CD14-positive monocyte (primary cell): ENCODE measurements at regions not wholly inside any gene's neighbourhood (a gene's known extent, or its start where the extent isn't known, plus 50 kb on each side); places are given as distances from the start of the nearest gene placed in this dataset.

Experiments
- DNase-seq, 3 donors: peaks; one replicate each; pipeline ENCODE4 v3.0.0-alpha.2; 2011 to 2022
- H2AFZ ChIP-seq: 2 replicates; pipeline ENCODE4 v1.6.0; 2012; ENCODE audit warnings: mild to moderate bottlenecking, low read depth, low read length, inconsistent platforms; ENCODE audit not compliant: insufficient read depth, poor library complexity, severe bottlenecking
- H3K27ac ChIP-seq, 2 donors: 1 replicate in 1 of 2; 2 replicates in 1 of 2; pipeline ENCODE4 v1.5.1; 2012 to 2013; ENCODE audit warnings: low read length in 2 of 2, control low read depth in 1 of 2, inconsistent platforms in 1 of 2, low read depth in 1 of 2, mild to moderate bottlenecking in 1 of 2
- H3K27me3 ChIP-seq, 2 donors: one replicate each; pipeline versions ENCODE4 v1.6.0 to v1.6.1; 2011 to 2013; ENCODE audit warnings: low read length in 2 of 2; ENCODE audit not compliant: control insufficient read depth in 2 of 2, insufficient read depth in 2 of 2
- H3K36me3 ChIP-seq, 2 donors: replicated peaks in 1 of 2; 1 replicate in 1 of 2; 2 replicates in 1 of 2; pipeline versions ENCODE4 v1.5.1 to v1.6.1; 2012 to 2013; ENCODE audit warnings: low read length in 2 of 2, control low read depth in 1 of 2, inconsistent platforms in 1 of 2, mild to moderate bottlenecking in 1 of 2; ENCODE audit not compliant: insufficient read depth in 2 of 2, control insufficient read depth in 1 of 2
- H3K4me1 ChIP-seq, 2 donors: 1 replicate in 1 of 2; 2 replicates in 1 of 2; pipeline versions ENCODE4 v1.5.1 to v1.6.1; 2012 to 2013; ENCODE audit warnings: low read length in 2 of 2, control low read depth in 1 of 2, inconsistent platforms in 1 of 2, mild to moderate bottlenecking in 1 of 2, moderate library complexity in 1 of 2; ENCODE audit not compliant: insufficient read depth in 2 of 2, control insufficient read depth in 1 of 2
- H3K4me2 ChIP-seq: replicated peaks from 2 replicates; pipeline ENCODE3; 2012; ENCODE audit warnings: low read length, moderate library complexity, mild to moderate bottlenecking; ENCODE audit not compliant: poor library complexity, severe bottlenecking; ENCODE audit errors: extremely low read depth
- H3K4me3 ChIP-seq, 3 experiments: fragments of 200-600 bp in 1 of 3; sonication (generic) in 1 of 3; replicated peaks in 1 of 3; 1 replicate in 2 of 3; 2 replicates in 1 of 3; pipeline ENCODE4 v1.5.1; 2011 to 2013; ENCODE audit warnings: low read length in 3 of 3, mild to moderate bottlenecking in 3 of 3, control low read depth in 2 of 3, low read depth in 2 of 3, inconsistent platforms in 1 of 3, moderate library complexity in 1 of 3
- H3K79me2 ChIP-seq: 2 replicates; pipeline ENCODE4 v1.6.0; 2012; ENCODE audit warnings: mild to moderate bottlenecking, control low read depth, inconsistent platforms, low read length, moderate library complexity; ENCODE audit not compliant: insufficient read depth
- H3K9ac ChIP-seq: 2 replicates; pipeline ENCODE4 v1.6.0; 2017; ENCODE audit warnings: low read length, mild to moderate bottlenecking; ENCODE audit not compliant: insufficient read depth, poor library complexity, severe bottlenecking
- H3K9me3 ChIP-seq, 2 donors: replicated peaks in 1 of 2; 1 replicate in 1 of 2; 2 replicates in 1 of 2; pipeline versions ENCODE4 v1.5.1 to v1.6.1; 2012 to 2013; ENCODE audit warnings: low read length in 2 of 2, control low read depth in 1 of 2; ENCODE audit not compliant: control insufficient read depth in 1 of 2, insufficient read depth in 1 of 2
- H4K20me1 ChIP-seq: 2 replicates; pipeline ENCODE4 v1.6.0; 2012; ENCODE audit warnings: mild to moderate bottlenecking, low read length, control low read depth, moderate library complexity; ENCODE audit not compliant: insufficient read depth
- H3K27ac Mint-ChIP-seq, 7 donors: one replicate each; pipeline ENCODE4 v1.8.0; 2020; ENCODE audit warnings: mild to moderate bottlenecking in 7 of 7, mixed read lengths in 7 of 7, moderate library complexity in 6 of 7, inconsistent platforms in 2 of 7
- H3K27me3 Mint-ChIP-seq, 3 donors: one replicate each; pipeline ENCODE4 v1.8.0; 2021 to 2022; ENCODE audit warnings: low read depth in 3 of 3, mild to moderate bottlenecking in 3 of 3, mixed read lengths in 3 of 3, moderate library complexity in 3 of 3, inconsistent platforms in 1 of 3
- H3K36me3 Mint-ChIP-seq, 2 donors: one replicate each; pipeline ENCODE4 v1.8.0; 2020; ENCODE audit warnings: mixed read lengths in 2 of 2, inconsistent platforms in 1 of 2, mild to moderate bottlenecking in 1 of 2
- H3K4me1 Mint-ChIP-seq: one replicate; pipeline ENCODE4 v1.8.0; 2020; ENCODE audit warnings: mild to moderate bottlenecking, mixed read lengths
- H3K4me3 Mint-ChIP-seq, 2 donors: one replicate each; pipeline ENCODE4 v1.8.0; 2020; ENCODE audit warnings: mild to moderate bottlenecking in 2 of 2, mixed read lengths in 2 of 2, moderate library complexity in 1 of 2
- H3K9me3 Mint-ChIP-seq, 7 donors: one replicate each; pipeline ENCODE4 v1.8.0; 2020 to 2022; ENCODE audit warnings: mixed read lengths in 7 of 7, mild to moderate bottlenecking in 6 of 7, moderate library complexity in 6 of 7, inconsistent platforms in 2 of 7
- CTCF ChIP-seq: fragments of 200-600 bp; IDR thresholded peaks from one replicate; pipeline ENCODE4 v1.8.0; 2022; ENCODE audit warnings: antibody characterized with exemption, mild to moderate bottlenecking
- WGBS: methylation state at CpG from one replicate; pipeline ENCODE4 v1.1.5; 2013; ENCODE audit warnings: missing lambda C conversion rate; ENCODE audit not compliant: insufficient coverage; 5-methylcytosine and 5-hydroxymethylcytosine counted together
- intact Hi-C, 2 donors: fragments of 100-400 bp; cut with micrococcal nuclease; formaldehyde crosslinking; loops; one replicate each; pipeline versions ENCODE4 v1.15.0 to v1.15.1; 2023

GRCh38 chr5:173667702-173668101, 51.3 kb upstream of the BOD1 start:
- Histone ChIP-seq H3K9me3 (peaks cover 0 to 8% of the 10 kb centered on the region in 2 donors), H3K4me2 (no peak overlapping the region), H2AFZ (no peak overlapping the region), H4K20me1 (no peaks in the 10 kb centered on the region), H3K4me1 (peaks cover 42% of the 10 kb centered on the region in 2 donors), H3K79me2 (no peaks in the 10 kb centered on the region), H3K36me3 (no peaks in the 10 kb centered on the region), H3K27ac (no peak overlapping the region), H3K4me3 (no peak overlapping the region), H3K9ac (no peak overlapping the region), H3K27me3 (no peaks in the 10 kb centered on the region)
- no peak overlapping the region for H3K4me3 Mint-ChIP-seq
- intact Hi-C loops: no loop called here
- TF ChIP-seq CTCF: no peak
- peaks cover 0 to 2% of the 10 kb centered on the region in 2 donors for H3K36me3 Mint-ChIP-seq
- H3K9me3 Mint-ChIP-seq: peaks cover 0 to 10% (median 6%) of the 10 kb centered on the region in 7 donors
- H3K27me3 Mint-ChIP-seq: no peaks in the 10 kb centered on the region
- DNase-seq: no peak
- no peak overlapping the region for H3K27ac Mint-ChIP-seq
- peaks cover 44% of the 10 kb centered on the region for H3K4me1 Mint-ChIP-seq
- 98% methylated on average over 7 of the region's 7 CpGs for WGBS

DNA sequence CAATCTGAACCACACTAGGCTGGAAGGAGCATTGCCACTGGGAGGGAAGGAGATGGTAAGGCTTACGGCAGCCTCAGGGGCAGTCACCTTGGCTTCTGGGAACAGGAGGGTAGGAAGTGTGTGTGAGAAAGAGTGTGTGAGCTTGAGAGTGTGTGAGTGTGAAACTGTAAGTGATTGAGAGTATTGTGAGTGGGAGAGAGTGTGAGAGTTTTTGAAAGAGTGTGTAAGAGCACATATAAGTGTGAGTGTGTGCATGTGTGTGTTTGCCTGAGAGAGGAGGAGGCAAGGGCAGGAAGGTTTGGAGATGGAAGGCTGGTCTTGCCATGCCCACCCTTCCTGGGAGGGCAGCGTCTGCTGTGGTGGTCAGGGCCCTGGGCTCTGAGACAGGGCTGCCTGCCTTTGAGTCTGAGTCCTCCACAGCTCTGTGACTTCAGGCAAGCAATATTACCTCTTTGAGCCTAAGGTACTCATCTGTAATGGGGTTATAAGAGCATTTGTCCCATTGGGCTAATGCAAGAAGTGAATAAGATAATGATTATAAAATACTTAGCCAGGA, 51.9 kb upstream of the BOD1 start:
- peaks cover 44% of the 10 kb centered on the region for H3K4me1 Mint-ChIP-seq
- WGBS: 100% methylated on average over 2 of the region's 2 CpGs
- no peak overlapping the region for H3K27ac Mint-ChIP-seq

More for the DNA sequence above, 51.9 kb upstream of the BOD1 start:
- intact Hi-C loops: no loop called here
- H3K4me2 ChIP-seq: no peak overlapping the region
- Mint-ChIP-seq H3K9me3 (peaks cover 0 to 10% (median 6%) of the 10 kb centered on the region in 7 donors), H3K27me3 (no peaks in the 10 kb centered on the region), H3K36me3 (peaks cover 0 to 2% of the 10 kb centered on the region in 2 donors), H3K4me3 (no peak overlapping the region)
- H3K9ac ChIP-seq: no peak overlapping the region
- H3K4me1 ChIP-seq: peaks cover 42% of the 10 kb centered on the region in 2 donors
- no peak overlapping the region for H2AFZ ChIP-seq
- H3K36me3 ChIP-seq: no peaks in the 10 kb centered on the region
- peaks cover 0 to 8% of the 10 kb centered on the region in 2 donors for H3K9me3 ChIP-seq
- DNase-seq: no peak
- H3K79me2 ChIP-seq: no peaks in the 10 kb centered on the region
- no peaks in the 10 kb centered on the region for H4K20me1 ChIP-seq
- H3K4me3 ChIP-seq: no peak overlapping the region
- no peak overlapping the region for H3K27ac ChIP-seq
- H3K27me3 ChIP-seq: no peaks in the 10 kb centered on the region
- no peak for TF ChIP-seq CTCF
